ENCODE measurements at regions not wholly inside any gene's neighbourhood (a gene's known extent, or its start where the extent isn't known, plus 50 kb on each side); places are given as distances from the start of the nearest gene placed in this dataset.

DNA sequence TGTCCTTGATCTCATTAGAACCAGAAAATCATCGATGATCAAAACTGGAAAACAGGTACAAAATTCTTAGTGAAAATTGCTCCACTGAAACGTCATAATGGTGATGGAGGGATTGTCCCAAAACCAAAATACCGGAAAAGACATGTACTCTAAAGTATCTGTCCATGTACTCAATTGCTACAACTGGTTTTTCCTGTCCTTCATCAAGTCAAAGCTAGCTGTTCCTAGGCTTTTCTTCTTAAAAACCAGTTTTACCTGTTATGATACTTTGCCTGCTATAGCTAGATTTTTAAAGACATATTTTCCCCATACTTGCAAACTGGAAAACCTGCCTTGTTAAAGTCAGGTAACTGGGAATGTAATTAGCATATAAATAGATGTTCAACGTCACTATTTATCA is 50.5 kb upstream of the LRRC1 start:
- DNase-seq (ENCODE audit: low read depth) = no peak

DNA sequence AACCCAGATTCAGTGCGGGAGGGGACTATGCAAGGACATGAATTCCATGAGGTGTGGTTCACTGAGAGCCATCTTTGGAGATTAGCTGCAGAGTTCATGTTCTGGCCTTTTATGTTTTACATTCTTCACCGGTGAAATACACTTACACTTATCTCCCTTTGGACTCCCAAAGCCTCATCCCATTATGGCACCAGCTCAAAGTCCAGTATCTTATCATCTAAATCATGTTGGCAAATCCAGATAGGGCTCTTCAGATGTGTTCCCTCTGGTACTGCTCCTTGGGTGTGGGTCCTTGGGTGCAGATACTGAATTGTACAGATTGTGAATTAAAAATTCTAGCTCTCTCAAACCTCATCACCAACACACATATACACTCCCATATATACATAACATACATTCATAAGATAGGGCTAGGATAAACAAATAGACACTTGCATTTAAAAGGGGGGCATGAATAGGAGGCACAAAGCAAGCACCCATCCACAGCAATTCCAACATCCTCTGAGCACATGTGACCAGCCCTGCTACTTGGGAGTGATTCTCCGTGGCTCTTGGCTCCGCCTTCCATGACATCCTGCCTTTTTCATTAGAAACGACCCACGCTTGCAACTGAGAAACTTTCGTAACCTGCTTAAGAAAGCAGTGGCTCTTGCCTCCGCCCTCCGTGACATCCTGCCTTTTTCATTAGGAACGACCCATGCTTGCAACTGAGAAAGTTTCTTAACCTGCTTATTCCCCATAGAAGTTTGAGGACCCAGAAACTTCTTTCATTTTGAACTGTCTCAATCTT is 53.6 kb upstream of the LRRC1 start:
- DNase-seq (ENCODE audit: low read depth) = no peak

- DNase-seq (ENCODE audit: low read depth) = no peak
Measured at GRCh38 chr6:53737746-53738145, 57.1 kb upstream of the LRRC1 start.

GRCh38 chr6:53735896-53736295 is 58.9 kb upstream of the LRRC1 start:
- no peak for DNase-seq (ENCODE audit: low read depth)

GRCh38 chr6:53734473-53735299 is 60.1 kb upstream of the LRRC1 start:
- peak; percentile 71 for DNase-seq (ENCODE audit: low read depth)

DNA sequence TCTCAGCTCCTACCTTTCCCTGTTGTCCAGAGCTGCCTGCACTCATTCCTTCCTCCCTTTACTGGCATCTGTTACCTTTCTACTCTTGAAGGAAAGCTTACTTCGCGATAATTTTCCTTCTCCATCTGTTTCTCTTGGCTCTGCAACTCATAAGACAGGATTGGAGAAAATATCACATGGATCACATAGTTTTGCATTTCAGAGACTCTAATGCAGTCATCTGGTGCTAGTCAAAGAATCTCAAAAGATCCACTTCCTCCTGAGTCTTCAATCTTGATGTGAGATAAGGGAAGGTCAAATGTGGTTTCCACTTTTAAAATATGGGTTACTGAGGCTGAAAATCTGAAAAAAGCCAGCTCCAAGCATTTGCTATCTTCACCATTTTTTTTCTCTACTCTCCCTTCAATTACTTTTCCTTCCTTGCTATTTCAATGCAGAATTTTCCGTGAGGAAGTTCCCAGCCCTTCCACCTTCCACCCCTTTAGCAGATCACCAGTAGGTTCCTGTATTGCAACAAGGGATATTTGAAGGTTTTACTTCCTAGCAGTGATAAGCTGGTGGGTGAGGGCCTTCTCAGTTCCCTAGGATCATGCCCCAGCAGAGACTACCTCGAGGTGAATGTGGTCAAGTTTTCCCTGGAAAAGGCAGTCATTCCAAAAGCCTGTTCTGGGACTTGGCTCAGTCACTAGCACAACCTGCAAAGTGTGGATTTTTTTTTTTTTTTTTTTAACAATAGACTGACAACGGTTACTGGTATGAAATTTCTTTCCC is 62.8 kb upstream of the LRRC1 start:
- no peak for DNase-seq (ENCODE audit: low read depth)

- no peak for DNase-seq (ENCODE audit: low read depth)
Measured at GRCh38 chr6:53730767-53731166, 64.0 kb upstream of the LRRC1 start.

- DNase-seq (ENCODE audit: low read depth) = no peak
Measured at GRCh38 chr6:53728570-53729194, 63.1 kb upstream of the KLHL31 start.

DNA sequence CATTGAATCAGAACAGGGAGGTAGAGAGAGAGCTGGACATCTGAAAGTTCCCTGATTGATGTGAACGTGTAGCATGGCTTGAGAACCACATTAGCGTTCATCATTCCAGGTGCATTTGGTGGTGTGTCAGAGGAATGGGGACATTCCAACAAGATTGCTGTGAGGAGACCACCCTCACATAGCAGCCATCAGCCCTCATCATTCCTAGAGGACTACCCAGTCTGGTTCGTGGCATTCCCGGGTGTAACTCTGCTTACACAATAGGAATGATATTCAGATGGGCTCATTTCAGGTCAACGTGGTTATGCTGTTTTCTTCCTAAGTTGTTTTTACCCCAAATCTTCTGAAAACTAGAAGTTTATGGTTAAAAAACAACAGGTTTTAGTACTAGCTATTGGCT is 62.2 kb upstream of the KLHL31 start:
- DNase-seq (ENCODE audit: low read depth) = no peak

GRCh38 chr6:53725791-53726575 is 60.4 kb upstream of the KLHL31 start:
- peak; percentile 35 for DNase-seq (ENCODE audit: low read depth)

DNA sequence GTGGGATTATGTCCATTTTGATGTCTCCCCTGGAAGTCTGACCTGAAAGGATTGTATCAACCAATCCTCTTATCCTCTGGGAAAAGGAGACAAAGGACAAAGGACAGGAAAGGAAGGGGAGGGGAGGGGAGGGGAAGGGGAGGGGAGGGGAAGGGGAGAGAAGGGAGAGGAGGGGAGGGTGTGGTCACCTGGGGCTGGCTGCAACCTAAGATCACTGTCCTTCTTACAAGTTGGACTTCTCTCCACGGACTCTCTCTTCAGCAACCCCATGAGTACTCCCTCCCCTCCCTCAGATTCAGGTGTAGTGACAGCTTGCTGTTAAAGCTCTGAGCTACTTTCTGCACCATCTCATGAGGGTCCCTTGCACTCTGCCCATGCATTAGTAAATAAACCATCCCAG is 58.9 kb upstream of the KLHL31 start:
- DNase-seq (ENCODE audit: low read depth) = no peak

DNA sequence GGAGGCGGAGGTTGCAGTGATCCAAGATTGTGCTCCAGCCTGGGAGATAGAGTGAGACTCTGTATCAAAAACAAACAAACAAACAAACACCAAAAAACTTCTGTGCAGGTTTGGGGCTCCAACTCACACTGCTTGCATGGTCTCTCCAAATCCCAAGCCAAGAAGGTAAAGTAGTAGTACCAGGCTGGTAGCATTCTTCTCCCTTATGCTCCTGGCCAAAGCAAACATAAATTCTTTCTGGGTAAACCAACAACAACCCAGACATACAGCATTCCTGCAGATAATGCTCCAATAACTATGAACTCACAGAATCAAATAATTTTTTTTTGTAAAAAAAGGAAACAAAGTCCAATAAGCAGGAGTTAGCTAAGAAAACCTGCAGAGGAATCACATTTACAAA is 57.8 kb upstream of the KLHL31 start:
- no peak for DNase-seq (ENCODE audit: low read depth)

DNA sequence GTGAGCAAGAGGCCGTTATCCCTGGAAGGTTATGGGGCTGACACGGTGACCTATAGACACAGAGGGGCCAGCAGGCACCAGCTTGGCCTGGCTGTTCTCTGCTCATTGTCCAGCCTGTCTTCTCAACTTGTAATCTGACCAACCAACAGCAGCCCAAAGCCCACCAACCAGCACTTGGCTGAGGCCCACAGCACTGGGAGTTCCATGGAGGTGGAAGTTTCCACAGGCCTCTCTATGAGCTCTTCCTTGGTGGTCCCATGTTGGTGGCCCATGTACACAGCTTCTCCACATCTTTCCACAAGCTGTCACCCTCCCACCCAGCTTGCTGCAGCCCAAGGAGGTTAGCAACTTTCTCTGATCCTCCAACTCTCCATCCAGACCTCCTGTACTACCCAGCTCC is 56.2 kb upstream of the KLHL31 start:
- DNase-seq (ENCODE audit: low read depth) = no peak

- DNase-seq (ENCODE audit: low read depth) = peak; percentile 50
Measured at GRCh38 chr6:53718597-53719460, 53.3 kb upstream of the KLHL31 start.

DNA sequence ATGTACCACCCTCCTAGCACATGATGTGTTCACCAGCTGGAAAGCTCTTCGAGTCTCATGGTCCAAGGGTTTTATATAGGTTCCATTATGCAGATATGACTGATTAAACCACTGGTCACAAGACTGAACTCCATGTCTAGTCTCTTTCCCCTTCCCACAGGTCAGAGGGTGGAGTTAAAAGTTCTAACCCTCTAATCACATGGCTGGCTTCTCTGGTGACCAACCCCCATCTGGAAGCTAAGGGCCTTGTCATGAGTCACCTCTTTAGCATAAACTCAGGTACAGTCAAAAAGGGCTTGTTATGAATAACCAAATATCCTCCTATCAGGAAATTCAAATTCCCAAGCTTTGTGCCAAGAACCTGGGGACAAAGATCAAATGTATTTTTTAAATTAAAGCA is 52.0 kb upstream of the KLHL31 start:
- no peak for DNase-seq (ENCODE audit: low read depth)

GRCh38 chr6:53715434-53715833 is 49.9 kb upstream of the KLHL31 start:
- DNase-seq (ENCODE audit: low read depth) = no peak
